Trophoblast cell (in vitro differentiated cells and primary cell): ENCODE measurements at regions not wholly inside any gene's neighbourhood (a gene's known extent, or its start where the extent isn't known, plus 50 kb on each side); places are given as distances from the start of the nearest gene placed in this dataset.

Source experiments
- DNase-seq, 2 donors: peaks; one replicate each; pipeline ENCODE4 v3.0.0-alpha.2; 2016
- H2AFZ ChIP-seq: 2 replicates; pipeline ENCODE4 v1.6.1; 2013; ENCODE audit warnings: low read length, moderate library complexity, mild to moderate bottlenecking; ENCODE audit not compliant: insufficient read depth, poor library complexity
- H2AK5ac ChIP-seq: 2 replicates; pipeline ENCODE4 v1.6.1; 2013; ENCODE audit warnings: mild to moderate bottlenecking, low read length
- H2BK120ac ChIP-seq: 2 replicates; pipeline ENCODE4 v1.6.1; 2013; ENCODE audit warnings: low read length, mild to moderate bottlenecking, moderate library complexity; ENCODE audit not compliant: insufficient read depth, poor library complexity
- H2BK12ac ChIP-seq: 2 replicates; pipeline ENCODE4 v1.6.1; 2013; ENCODE audit warnings: mild to moderate bottlenecking, low read length, moderate library complexity
- H2BK5ac ChIP-seq: 2 replicates; pipeline ENCODE4 v1.6.1; 2013; ENCODE audit warnings: low read length, low read depth, moderate library complexity, mild to moderate bottlenecking; ENCODE audit not compliant: poor library complexity
- H3K14ac ChIP-seq: 2 replicates; pipeline ENCODE4 v1.6.1; 2013; ENCODE audit warnings: mild to moderate bottlenecking, low read length
- H3K18ac ChIP-seq: 2 replicates; pipeline ENCODE4 v1.6.1; 2013; ENCODE audit warnings: mild to moderate bottlenecking, low read length
- H3K23ac ChIP-seq: 2 replicates; pipeline ENCODE4 v1.6.1; 2013; ENCODE audit warnings: low read length
- H3K27ac ChIP-seq: 2 replicates; pipeline ENCODE4 v1.5.1; 2013; ENCODE audit warnings: low read depth, mild to moderate bottlenecking, inconsistent platforms, low read length, moderate library complexity
- H3K27me3 ChIP-seq: 2 replicates; pipeline ENCODE4 v1.6.1; 2013; ENCODE audit warnings: inconsistent platforms, mild to moderate bottlenecking, low read length, moderate library complexity; ENCODE audit not compliant: insufficient read depth
- H3K36me3 ChIP-seq, 2 experiments: 1 replicate in 1 of 2; 2 replicates in 1 of 2; pipeline ENCODE4 v1.6.1; 2013; ENCODE audit warnings: low read length in 2 of 2, mild to moderate bottlenecking in 2 of 2, moderate library complexity in 1 of 2; ENCODE audit not compliant: insufficient read depth in 2 of 2, control insufficient read depth in 1 of 2
- H3K4ac ChIP-seq: 2 replicates; pipeline ENCODE4 v1.6.1; 2013; ENCODE audit warnings: low read depth, mild to moderate bottlenecking, low read length, moderate library complexity
- H3K4me1 ChIP-seq, 2 experiments: 1 replicate in 1 of 2; 2 replicates in 1 of 2; pipeline ENCODE4 v1.6.1; 2013; ENCODE audit warnings: low read length in 2 of 2, mild to moderate bottlenecking in 2 of 2, moderate library complexity in 1 of 2; ENCODE audit not compliant: insufficient read depth in 2 of 2, control insufficient read depth in 1 of 2
- H3K4me2 ChIP-seq: 2 replicates; pipeline ENCODE4 v1.6.1; 2013; ENCODE audit warnings: inconsistent platforms, mild to moderate bottlenecking, low read length, moderate library complexity
- H3K4me3 ChIP-seq: 2 replicates; pipeline ENCODE4 v1.5.1; 2013; ENCODE audit warnings: mild to moderate bottlenecking, low read depth, low read length, inconsistent platforms
- H3K79me1 ChIP-seq: one replicate; pipeline ENCODE4 v1.6.1; 2013; ENCODE audit warnings: low read length
- H3K79me2 ChIP-seq: 2 replicates; pipeline ENCODE4 v1.6.1; 2013; ENCODE audit warnings: low read length, mild to moderate bottlenecking; ENCODE audit not compliant: control insufficient read depth, insufficient read depth, poor library complexity
- H3K9ac ChIP-seq: 2 replicates; pipeline ENCODE4 v1.6.1; 2013; ENCODE audit warnings: mild to moderate bottlenecking, low read length
- H3K9me3 ChIP-seq: 2 replicates; pipeline ENCODE4 v1.6.1; 2013; ENCODE audit warnings: low read depth, mild to moderate bottlenecking, control low read depth, inconsistent platforms, low read length; ENCODE audit not compliant: insufficient read depth
- H4K12ac ChIP-seq: 2 replicates; pipeline ENCODE4 v1.6.1; 2013; ENCODE audit warnings: low read depth, mild to moderate bottlenecking, low read length, moderate library complexity
- H4K8ac ChIP-seq: 2 replicates; pipeline ENCODE4 v1.6.1; 2013; ENCODE audit warnings: low read depth, mild to moderate bottlenecking, low read length, moderate library complexity
- H4K91ac ChIP-seq: one replicate; pipeline ENCODE4 v1.6.1; 2013; ENCODE audit warnings: low read depth, mild to moderate bottlenecking, low read length, moderate library complexity
- WGBS: extraction: QIAGEN DNeasy Blood & Tissue Kit; methylation state at CpG from one replicate; pipeline ENCODE4 v1.1.7; 2013; ENCODE audit warnings: missing lambda C conversion rate; ENCODE audit not compliant: insufficient read length, insufficient coverage; ENCODE audit errors: extremely low coverage; 5-methylcytosine and 5-hydroxymethylcytosine counted together

- Histone ChIP-seq H3K27ac (no peak overlapping the region), H3K4me2 (no peak overlapping the region), H3K9me3 (no peaks in the 10 kb centered on the region), H2BK5ac (no peak overlapping the region), H3K23ac (no peak overlapping the region), H2BK12ac (no peak overlapping the region), H4K12ac (no peak overlapping the region), H2AK5ac (no peak overlapping the region), H3K79me2 (no peaks in the 10 kb centered on the region), H3K4me3 (no peak overlapping the region), H3K79me1 (no peaks in the 10 kb centered on the region), H4K8ac (no peak overlapping the region), H3K4me1 (no peaks in the 10 kb centered on the region), H3K14ac (no peak overlapping the region), H2BK120ac (no peak overlapping the region), H3K36me3 (no peaks in the 10 kb centered on the region), H3K9ac (no peak overlapping the region), H3K4ac (no peak overlapping the region), H4K91ac (no peak overlapping the region), H3K27me3 (no peaks in the 10 kb centered on the region), H2AFZ (no peak overlapping the region), H3K18ac (no peak overlapping the region)
- WGBS, result no CpG with 5 or more reads among the region's 9 CpGs
- DNase-seq, result no peak
These were observed 431.3 kb downstream of the TSN start for GRCh38 chr2:122186761-122187222.

GRCh38 chr2:122191331-122191730 is 435.9 kb downstream of the TSN start:
- Histone ChIP-seq H2AFZ (no peak overlapping the region), H3K14ac (no peak overlapping the region), H4K91ac (no peak overlapping the region), H3K18ac (no peak overlapping the region), H2BK5ac (no peak overlapping the region), H3K23ac (no peak overlapping the region), H3K79me1 (no peaks in the 10 kb centered on the region), H4K12ac (no peak overlapping the region), H2BK12ac (no peak overlapping the region), H3K4me3 (no peak overlapping the region), H3K27me3 (no peaks in the 10 kb centered on the region), H3K4me2 (no peak overlapping the region), H3K4me1 (no peaks in the 10 kb centered on the region), H3K79me2 (no peaks in the 10 kb centered on the region), H3K4ac (no peak overlapping the region), H2AK5ac (no peak overlapping the region), H3K9me3 (no peaks in the 10 kb centered on the region), H3K9ac (peak overlapping the region; percentile 44), H3K27ac (no peak overlapping the region), H3K36me3 (no peaks in the 10 kb centered on the region), H4K8ac (no peak overlapping the region), H2BK120ac (no peak overlapping the region)
- no CpG with 5 or more reads among the region's 5 CpGs for WGBS
- DNase-seq, result peak in 1 of 2 donors; percentile 43

- Histone ChIP-seq H3K4ac (no peak overlapping the region), H4K12ac (no peak overlapping the region), H3K4me1 (no peaks in the 10 kb centered on the region), H3K9ac (no peak overlapping the region), H2AK5ac (no peak overlapping the region), H2BK5ac (no peak overlapping the region), H3K27me3 (no peaks in the 10 kb centered on the region), H2AFZ (no peak overlapping the region), H3K18ac (no peak overlapping the region), H3K23ac (no peak overlapping the region), H4K91ac (no peak overlapping the region), H2BK120ac (no peak overlapping the region), H3K79me2 (no peaks in the 10 kb centered on the region), H3K14ac (no peak overlapping the region), H4K8ac (no peak overlapping the region), H3K79me1 (no peaks in the 10 kb centered on the region), H3K9me3 (no peaks in the 10 kb centered on the region), H3K4me2 (no peak overlapping the region), H2BK12ac (no peak overlapping the region), H3K4me3 (no peak overlapping the region), H3K36me3 (no peaks in the 10 kb centered on the region), H3K27ac (no peak overlapping the region)
- DNase-seq, result peak in 1 of 2 donors; percentile 55
- no CpG with 5 or more reads among the region's 6 CpGs for WGBS
These were observed 438.2 kb downstream of the TSN start for GRCh38 chr2:122193622-122194021.

- H3K9ac ChIP-seq, result no peak overlapping the region
- no peak overlapping the region for H3K4me2 ChIP-seq
- no peaks in the 10 kb centered on the region for H3K4me1 ChIP-seq
- no peaks in the 10 kb centered on the region for H3K9me3 ChIP-seq
- no peak overlapping the region for H2AFZ ChIP-seq
- H3K4me3 ChIP-seq, result no peak overlapping the region
- no peaks in the 10 kb centered on the region for H3K36me3 ChIP-seq
- no CpG with 5 or more reads among the region's 2 CpGs for whole genome bisulfite sequencing
- H3K79me1 ChIP-seq, result no peaks in the 10 kb centered on the region
- DNase-seq, result no peak
- no peak overlapping the region for H3K27ac ChIP-seq
- no peak overlapping the region for H4K8ac ChIP-seq
- no peak overlapping the region for H2BK120ac ChIP-seq
- no peak overlapping the region for H2BK12ac ChIP-seq
- no peak overlapping the region for H3K4ac ChIP-seq
- H2AK5ac ChIP-seq, result no peak overlapping the region
- no peak overlapping the region for H4K12ac ChIP-seq
- H3K18ac ChIP-seq, result no peak overlapping the region
- no peak overlapping the region for H4K91ac ChIP-seq
- H3K27me3 ChIP-seq, result no peaks in the 10 kb centered on the region
- H3K79me2 ChIP-seq, result no peaks in the 10 kb centered on the region
- no peak overlapping the region for H3K14ac ChIP-seq
- no peak overlapping the region for H2BK5ac ChIP-seq
- H3K23ac ChIP-seq, result no peak overlapping the region
These were observed 439.1 kb downstream of the TSN start for GRCh38 chr2:122194546-122194945.
